NCI-H128 (cell line): ENCODE measurements at regions not wholly inside any gene's neighbourhood (a gene's known extent, or its start where the extent isn't known, plus 50 kb on each side); places are given as distances from the start of the nearest gene placed in this dataset.
A peak's percentile ranks its signal among the peaks of the same experiment; 100 is the strongest.

Source experiments
- DNase-seq: peaks from one replicate; lab custom pipeline; 2025; ENCODE audit not compliant: unreplicated experiment; lab: John Stamatoyannopoulos, UW

DNA sequence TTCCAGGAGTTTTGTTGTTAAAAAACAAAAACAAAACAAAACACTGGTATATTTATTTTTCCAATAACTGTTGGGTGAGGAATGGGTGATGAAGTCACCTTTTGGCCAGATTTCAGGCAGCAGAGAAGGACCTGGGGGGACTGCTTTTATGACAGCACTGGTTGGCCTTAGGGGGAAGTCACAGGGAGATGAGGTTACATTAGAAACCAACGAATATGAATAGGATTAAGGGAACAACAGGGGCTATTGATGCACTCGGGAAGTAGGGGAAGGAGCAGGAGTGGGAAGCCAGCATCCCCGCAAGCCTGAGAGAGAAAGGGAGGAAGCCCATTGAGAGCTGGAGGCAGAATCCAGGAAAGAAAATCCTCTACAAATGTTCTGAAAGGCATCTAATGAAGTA is 958.4 kb downstream of the TYW1 start:
- DNase-seq = no peak

DNA sequence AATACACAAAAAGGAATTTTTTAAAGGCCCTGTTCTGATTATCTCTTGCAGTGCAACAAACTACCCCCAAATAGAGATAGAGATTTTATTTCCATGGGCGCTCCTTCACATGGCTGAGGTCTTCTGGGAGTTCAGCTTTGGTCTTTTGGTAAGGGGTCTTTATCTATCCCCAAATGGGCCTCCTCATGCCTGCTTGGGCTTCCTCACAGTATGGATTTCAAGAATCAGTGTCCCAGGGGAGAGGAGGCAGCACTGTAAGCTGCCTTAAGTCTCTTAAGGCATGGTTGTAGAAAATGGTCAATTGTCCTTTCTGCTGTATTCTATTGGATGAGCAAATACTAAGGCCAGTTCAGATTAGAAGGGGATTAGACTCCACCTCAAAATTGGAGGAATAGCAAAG is 966.2 kb downstream of the TYW1 start:
- no peak for DNase-seq

GRCh38 chr7:67976490-67976889 is 979.9 kb downstream of the TYW1 start:
- DNase-seq = no peak

- DNase-seq = no peak
These were observed 986.9 kb downstream of the TYW1 start for GRCh38 chr7:67983486-67983885.

DNA sequence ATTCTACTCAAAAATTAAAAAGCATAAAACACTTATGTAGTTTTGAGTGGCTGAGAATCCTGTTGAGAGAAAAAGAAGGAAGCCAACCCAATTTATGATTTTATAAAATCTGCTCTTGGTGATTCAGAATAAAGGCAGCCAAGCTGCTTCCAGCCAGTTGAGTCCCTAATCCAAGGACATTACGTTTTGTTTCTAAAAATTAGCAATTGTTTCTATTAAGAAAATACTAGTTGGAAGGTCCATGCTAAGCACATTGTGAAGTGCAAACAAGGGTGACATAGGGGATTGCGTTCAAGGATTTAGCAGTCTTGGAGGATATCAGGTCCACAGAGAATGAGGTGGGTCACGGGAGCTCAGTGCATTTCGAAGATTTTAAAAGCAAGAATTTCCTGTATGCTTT is 987.7 kb downstream of the TYW1 start:
- DNase-seq = no peak

DNA sequence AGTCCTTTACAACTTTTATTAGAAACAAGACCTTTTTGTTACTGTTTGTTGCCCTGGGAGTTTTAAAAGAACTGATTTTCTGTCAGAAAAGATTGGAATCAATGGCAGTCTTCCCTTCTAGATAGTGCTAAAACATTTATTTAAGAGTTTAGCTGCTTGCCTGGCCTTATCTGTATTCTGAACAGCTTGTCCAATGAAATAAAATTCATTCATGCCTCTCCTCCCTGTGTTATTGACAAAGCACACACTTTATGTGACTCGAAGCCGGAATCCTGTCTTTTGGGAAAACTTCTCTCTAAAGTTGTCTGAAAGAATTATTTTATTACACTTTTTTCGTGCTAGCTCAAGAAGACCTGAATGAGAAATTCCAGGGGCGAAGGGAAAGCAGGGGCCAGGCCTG is 992.5 kb downstream of the TYW1 start:
- no peak for DNase-seq

- DNase-seq = no peak
These were observed 993.4 kb downstream of the TYW1 start for GRCh38 chr7:67990003-67990402.

- DNase-seq = no peak
These were observed 994.1 kb downstream of the TYW1 start for GRCh38 chr7:67990716-67991115.

DNA sequence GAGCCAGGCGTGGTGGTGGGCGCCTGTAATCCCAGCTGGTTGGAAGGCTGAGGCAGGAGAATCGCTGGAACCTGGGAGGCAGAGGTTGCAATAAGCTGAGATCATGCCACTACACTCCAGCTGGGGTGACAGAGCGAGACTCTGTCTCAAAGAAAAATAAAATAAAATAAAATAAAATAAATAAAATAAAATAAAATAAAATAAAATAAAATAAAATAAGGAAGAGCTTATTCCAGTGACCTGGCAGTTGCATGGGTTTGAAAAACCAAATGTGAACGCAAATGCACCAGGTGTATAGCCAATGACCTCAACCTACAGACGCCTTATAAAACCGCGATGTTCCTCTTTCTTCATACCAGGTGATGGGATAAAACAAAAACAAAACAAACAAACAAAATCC is 995.7 kb downstream of the TYW1 start:
- no peak for DNase-seq

DNA sequence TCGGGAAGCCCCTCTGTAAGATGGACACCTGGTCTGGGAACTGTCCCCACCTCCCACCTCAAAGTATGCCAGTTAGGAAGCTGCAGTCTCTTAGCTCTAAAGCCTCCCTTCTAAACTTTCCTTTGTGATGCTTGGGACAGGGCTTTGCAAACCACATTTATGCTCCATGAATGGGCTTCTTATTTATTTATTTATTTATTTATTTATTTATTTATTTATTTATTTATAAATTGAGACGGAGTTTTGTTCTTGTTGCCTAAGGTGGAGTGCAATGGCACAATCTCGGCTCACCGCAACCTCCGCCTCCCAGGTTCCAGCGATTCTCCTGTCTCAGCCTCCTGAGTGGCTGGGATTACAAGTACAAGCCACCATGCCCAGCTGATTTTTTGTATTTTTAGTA is 1009.4 kb downstream of the TYW1 start:
- no peak for DNase-seq

DNA sequence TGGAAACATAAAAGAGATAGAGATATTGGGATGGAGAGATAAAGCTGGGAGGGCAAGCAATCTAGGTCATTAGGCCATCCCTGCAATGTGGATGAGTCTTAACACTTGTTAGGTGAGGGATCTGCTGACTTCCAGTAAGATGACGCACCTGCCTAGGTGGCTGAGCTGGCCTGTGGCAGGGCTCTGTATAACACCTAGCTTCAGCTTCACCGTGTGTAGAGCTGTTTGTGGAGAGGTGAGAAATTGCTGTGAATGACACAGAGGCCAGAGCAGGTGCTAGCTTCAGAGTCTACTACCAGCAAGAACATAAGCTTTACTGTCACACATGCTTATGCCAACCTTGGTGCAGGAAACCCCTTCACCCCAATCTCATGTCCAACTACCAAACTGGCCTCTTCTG is 1010.0 kb downstream of the TYW1 start:
- no peak for DNase-seq

GRCh38 chr7:68009716-68010115 is 1013.1 kb downstream of the TYW1 start:
- no peak for DNase-seq

GRCh38 chr7:68014031-68014736 is 1017.6 kb downstream of the TYW1 start:
- DNase-seq = peak; percentile 17

GRCh38 chr7:68015122-68015977 is 1018.7 kb downstream of the TYW1 start:
- DNase-seq = no peak

GRCh38 chr7:68015978-68016532 is 1019.4 kb downstream of the TYW1 start:
- no peak for DNase-seq

DNA sequence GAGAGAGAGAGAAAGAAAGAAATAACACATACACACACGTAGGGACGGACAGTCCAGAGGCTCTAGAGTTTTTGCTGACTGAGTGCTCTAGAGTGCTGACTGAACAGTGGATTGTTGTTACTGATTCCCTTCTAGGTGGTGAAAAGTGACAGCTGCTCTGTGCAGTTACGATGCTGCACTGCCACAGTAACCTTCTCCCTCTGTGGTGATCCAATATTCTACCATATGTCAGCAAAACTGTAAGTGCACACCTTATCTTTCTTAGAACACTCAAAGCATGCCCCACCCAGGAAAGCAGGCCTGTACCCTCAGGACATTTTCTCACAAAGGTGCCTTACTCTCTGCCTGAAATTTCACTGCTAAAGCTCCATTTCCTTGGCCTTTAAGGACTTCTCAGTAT is 1023.5 kb downstream of the TYW1 start:
- no peak for DNase-seq

GRCh38 chr7:68025369-68025768 is 1028.7 kb downstream of the TYW1 start:
- DNase-seq = no peak

DNA sequence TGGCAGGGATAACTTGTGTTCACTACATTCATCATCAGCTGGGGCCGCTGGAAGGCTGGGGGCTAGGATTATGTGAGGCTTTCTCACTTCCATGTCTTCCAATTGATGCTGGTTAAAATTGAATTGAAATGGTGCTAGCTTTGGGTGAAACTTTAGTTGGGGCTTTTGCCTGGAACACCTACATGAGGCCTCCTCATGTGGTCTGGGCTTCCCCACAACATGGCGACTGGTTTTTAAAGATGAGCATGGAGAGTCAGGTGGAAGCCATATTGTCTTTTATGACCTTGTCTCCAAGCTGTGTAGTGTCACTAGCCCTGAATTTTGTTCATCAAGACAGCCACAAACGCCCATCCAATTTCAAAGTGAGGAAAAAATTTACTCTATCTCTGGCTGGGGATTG is 1033.9 kb downstream of the TYW1 start:
- no peak for DNase-seq

GRCh38 chr7:68031180-68031943 is 1034.7 kb downstream of the TYW1 start:
- no peak for DNase-seq

DNA sequence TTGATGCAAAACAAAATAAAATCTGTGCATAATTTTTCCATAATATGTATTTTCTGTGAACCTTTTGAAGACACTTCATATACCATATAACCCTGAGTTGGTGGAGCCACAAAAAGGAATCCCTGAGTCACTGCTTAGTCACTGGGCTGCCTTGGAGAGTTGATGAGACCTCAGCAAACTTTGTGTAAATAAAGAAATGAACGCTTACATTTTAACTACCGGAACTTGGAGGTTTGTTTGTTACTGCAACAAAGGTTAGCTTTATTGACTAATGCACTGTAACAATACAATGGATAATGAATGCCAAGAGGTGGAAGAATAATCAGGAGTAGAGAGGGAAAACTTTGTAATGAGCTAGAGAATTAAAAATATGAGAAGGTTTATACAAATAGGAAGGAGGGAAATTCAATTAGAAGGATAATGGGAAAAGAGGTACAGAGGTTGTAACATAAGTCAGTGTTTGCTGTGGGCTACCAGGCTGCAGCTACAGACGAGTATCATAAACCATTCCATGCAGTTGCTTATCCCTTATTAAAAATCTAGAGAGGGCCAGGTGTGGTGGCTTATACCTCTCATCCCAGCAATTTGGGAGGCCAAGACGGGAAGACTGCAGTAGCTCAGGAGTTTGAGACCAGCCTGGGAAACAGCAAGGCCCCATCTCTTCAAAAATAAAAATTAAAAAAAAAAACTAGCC is 1042.1 kb downstream of the TYW1 start:
- DNase-seq = no peak

DNA sequence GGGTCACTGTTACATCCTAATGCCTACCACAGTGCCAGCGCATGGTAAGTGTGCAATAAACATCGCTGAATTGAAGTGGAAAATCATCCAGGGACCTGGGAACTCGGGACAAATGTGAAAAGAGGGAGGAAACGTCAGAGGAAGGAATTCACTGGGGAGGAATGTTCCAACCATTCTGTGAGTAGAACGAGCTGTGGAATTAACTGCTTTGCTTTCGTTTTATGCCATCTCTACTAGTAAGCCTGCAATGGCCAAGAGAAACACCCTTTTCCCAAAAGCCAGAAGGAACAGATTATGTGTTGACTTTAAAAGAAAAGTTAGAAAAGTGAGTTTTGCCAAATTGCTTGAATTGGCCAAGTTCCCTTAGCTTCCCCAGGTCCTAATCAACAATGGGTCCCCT is 1044.9 kb downstream of the TYW1 start:
- DNase-seq = no peak
